Right lobe of liver (tissue), 6 donors: ENCODE measurements at regions not wholly inside any gene's neighbourhood (a gene's known extent, or its start where the extent isn't known, plus 50 kb on each side); places are given as distances from the start of the nearest gene placed in this dataset.

Experiments used
- ATAC-seq, 4 donors: fragments of 200-7000 bp; cut with Tn5 transposase; one replicate each; pipeline ENCODE4 v1.9.1; 2020; ENCODE audit warnings: mild to moderate bottlenecking in 4 of 4, moderate library complexity in 4 of 4
- DNase-seq, 3 donors: peaks; one replicate each; pipeline ENCODE4 v3.0.0-alpha.2; 2020
- H3K27ac ChIP-seq, 3 donors: fragments of 200-600 bp; one replicate each; pipeline ENCODE4 v1.8.0; 2022
- H3K27me3 ChIP-seq, 2 donors: fragments of 200-600 bp; one replicate each; pipeline ENCODE4 v1.8.0; 2022
- H3K36me3 ChIP-seq, 4 donors: fragments of 200-600 bp; sonication (generic) in 1 of 4; one replicate each; pipeline versions ENCODE4 v1.5.1 to v1.8.0; 2017 to 2022; ENCODE audit warnings: control low read depth in 1 of 4
- H3K4me1 ChIP-seq, 4 donors: fragments of 200-600 bp; sonication (generic) in 1 of 4; one replicate each; pipeline versions ENCODE4 v1.5.1 to v1.8.0; 2017 to 2022; ENCODE audit warnings: control low read depth in 1 of 4
- H3K4me3 ChIP-seq, 3 donors: fragments of 200-600 bp; one replicate each; pipeline ENCODE4 v1.8.0; 2022
- H3K9me3 ChIP-seq, 4 donors: fragments of 200-600 bp; sonication (generic) in 1 of 4; one replicate each; pipeline versions ENCODE4 v1.5.1 to v1.8.0; 2017 to 2022; ENCODE audit warnings: control low read depth in 1 of 4
- CTCF ChIP-seq, 4 donors: fragments of 200-600 bp in 3 of 4; fragments of 450-650 bp in 1 of 4; IDR thresholded peaks; one replicate each; pipeline versions ENCODE4 v1.5.1 to v1.8.0; 2016 to 2022; ENCODE audit warnings: antibody characterized with exemption in 4 of 4, mild to moderate bottlenecking in 2 of 4
- POLR2A ChIP-seq: fragments of 450-650 bp; IDR thresholded peaks from one replicate; pipeline ENCODE4 v1.6.1; 2017; ENCODE audit warnings: antibody characterized with exemption, mild to moderate bottlenecking
- WGBS: methylation state at CpG from one replicate; pipeline ENCODE4 v1.1.6; 2018; ENCODE audit warnings: low coverage, low lambda C conversion rate; ENCODE audit not compliant: insufficient coverage; ENCODE audit errors: missing lambda C conversion rate; 5-methylcytosine and 5-hydroxymethylcytosine counted together
- intact Hi-C, 2 donors: fragments of 100-400 bp; cut with DNase I; formaldehyde crosslinking; loops; one replicate each; pipeline versions ENCODE4 v1.11.2 to v1.14.1; 2022
- donor health status: DM: no; HTN: yes; CAD: no.
- donor health status: DM: no; HTN: no; CAD: no.
- donor health status: DM: no; HTN: no; CAD: no.
- donor health status: DM: no; HTN: yes; CAD: no.
- donor health status: DM: no; HTN: yes; CAD: no.

- no peak for DNase-seq
- intact Hi-C loops = no loop called here
- Histone ChIP-seq H3K4me3 (no peak overlapping the region), H3K9me3 (peaks cover 0 to 3% (median 0%) of the 10 kb centered on the region in 4 donors), H3K36me3 (no peaks in the 10 kb centered on the region), H3K4me1 (no peaks in the 10 kb centered on the region), H3K27ac (no peak overlapping the region), H3K27me3 (no peaks in the 10 kb centered on the region)
- ATAC-seq = no peak
- 55% methylated on average over 3 of the region's 3 CpGs for WGBS
- TF ChIP-seq POLR2A (no peak), CTCF (IDR thresholded peaks at IDR 0.05) (no peak)
Measured at GRCh38 chr1:194279975-194280374, 1093.6 kb upstream of the B3GALT2 start.

- ATAC-seq (no peak), DNase-seq (no peak)
- TF ChIP-seq CTCF (IDR thresholded peaks at IDR 0.05) = no peak
- TF ChIP-seq POLR2A = no peak
- intact Hi-C loops = no loop called here
- H3K27me3 ChIP-seq = no peaks in the 10 kb centered on the region
- 95% methylated on average over 6 of the region's 6 CpGs for WGBS
- no peak overlapping the region for H3K27ac ChIP-seq
- H3K4me1 ChIP-seq = no peaks in the 10 kb centered on the region
- H3K36me3 ChIP-seq = no peaks in the 10 kb centered on the region
- H3K4me3 ChIP-seq = no peak overlapping the region
- H3K9me3 ChIP-seq = no peaks in the 10 kb centered on the region
Measured at GRCh38 chr1:194277927-194278326, 1091.5 kb upstream of the B3GALT2 start.

- TF ChIP-seq POLR2A (no peak), CTCF (IDR thresholded peaks at IDR 0.05) (no peak)
- Histone ChIP-seq H3K4me1 (no peaks in the 10 kb centered on the region), H3K9me3 (no peaks in the 10 kb centered on the region), H3K36me3 (no peaks in the 10 kb centered on the region), H3K27me3 (no peaks in the 10 kb centered on the region), H3K4me3 (no peak overlapping the region), H3K27ac (no peak overlapping the region)
- no peak for ATAC-seq
- no peak for DNase-seq
- WGBS = 50% methylated on average over 1 of the region's 1 CpG
- intact Hi-C loops = no loop called here
Measured at GRCh38 chr1:194273660-194274059, 1087.2 kb upstream of the B3GALT2 start.

- Histone ChIP-seq H3K4me3 (no peak overlapping the region), H3K9me3 (no peaks in the 10 kb centered on the region), H3K27me3 (no peaks in the 10 kb centered on the region), H3K36me3 (no peaks in the 10 kb centered on the region), H3K4me1 (no peaks in the 10 kb centered on the region), H3K27ac (no peak overlapping the region)
- intact Hi-C loops = no loop called here
- ATAC-seq = no peak
- no peak for TF ChIP-seq CTCF (IDR thresholded peaks at IDR 0.05)
- no peak for TF ChIP-seq POLR2A
- no peak for DNase-seq
Measured at GRCh38 chr1:194268839-194269238, 1082.4 kb upstream of the B3GALT2 start.

- H3K4me1 ChIP-seq = no peaks in the 10 kb centered on the region
- TF ChIP-seq POLR2A = no peak
- no peak for TF ChIP-seq CTCF (IDR thresholded peaks at IDR 0.05)
- no peaks in the 10 kb centered on the region for H3K27me3 ChIP-seq
- WGBS = 66% methylated on average over 2 of the region's 2 CpGs
- no peak overlapping the region for H3K4me3 ChIP-seq
- H3K9me3 ChIP-seq = no peaks in the 10 kb centered on the region
- H3K27ac ChIP-seq = no peak overlapping the region
- H3K36me3 ChIP-seq = no peaks in the 10 kb centered on the region
- DNase-seq (no peak), ATAC-seq (no peak)
- intact Hi-C loops = no loop called here
Measured at GRCh38 chr1:194267021-194267420, 1080.6 kb upstream of the B3GALT2 start.
